ENCODE measurements at regions not wholly inside any gene's neighbourhood (a gene's known extent, or its start where the extent isn't known, plus 50 kb on each side); places are given as distances from the start of the nearest gene placed in this dataset.
A peak's percentile ranks its signal among the peaks of the same experiment; 100 is the strongest.
"Not testable (repeated sequence)": the region's sequence is repeated elsewhere in the genome, so short reads cannot be mapped to it uniquely, and the experiment has no call there.

DNA sequence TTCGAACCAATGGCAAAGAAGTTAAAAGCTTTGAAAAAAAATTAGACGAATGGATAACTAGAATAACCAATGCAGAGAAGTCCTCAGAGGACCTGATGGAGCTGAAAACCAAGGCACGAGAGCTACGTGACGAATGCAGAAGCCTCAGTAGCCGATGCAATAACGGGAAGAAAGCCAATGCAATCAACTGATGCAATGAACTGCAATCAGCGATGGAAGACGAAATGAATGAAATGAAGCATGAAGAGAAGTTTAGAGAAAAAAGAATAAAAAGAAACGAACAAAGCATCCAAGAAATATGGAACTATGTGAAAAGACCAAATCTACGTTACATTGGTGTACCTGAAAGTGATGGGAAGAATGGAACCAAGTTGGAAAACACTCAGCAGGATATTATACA is 52.6 kb upstream of the MRPS30 start:
- not testable (repeated sequence) for H3K36me3 Mint-ChIP-seq (ENCODE audit: insufficient read depth); DNase-seq (ENCODE audit: low spot score, unreplicated experiment); H3K9me3 Mint-ChIP-seq (ENCODE audit: low read depth); H3K4me1 Mint-ChIP-seq (ENCODE audit: low read depth); H3K4me3 Mint-ChIP-seq (ENCODE audit: low read depth); H3K27ac Mint-ChIP-seq; H3K27me3 Mint-ChIP-seq

DNA sequence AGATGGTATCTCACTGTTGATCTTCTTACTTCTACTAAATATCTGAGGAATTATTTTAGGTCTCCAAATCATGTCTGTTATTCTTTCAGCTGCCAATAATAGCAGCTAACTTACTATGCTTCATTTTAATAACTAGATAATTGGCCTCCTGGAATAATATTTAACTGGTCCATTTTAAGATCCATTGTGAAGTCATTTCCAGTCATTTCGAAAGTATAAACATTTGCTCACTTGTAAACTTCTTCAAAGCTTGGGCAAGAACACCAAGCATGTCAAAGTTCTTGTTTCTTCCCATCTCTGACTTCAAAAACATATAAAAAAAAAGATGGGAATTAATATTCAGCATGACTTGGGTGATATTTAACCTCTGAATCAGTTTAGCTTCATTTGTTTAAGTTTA is 61.4 kb upstream of the MRPS30 start:
- no peaks in the 10 kb centered on the region for H3K9me3 Mint-ChIP-seq (ENCODE audit: low read depth)
- no peaks in the 10 kb centered on the region for H3K27me3 Mint-ChIP-seq

DNA sequence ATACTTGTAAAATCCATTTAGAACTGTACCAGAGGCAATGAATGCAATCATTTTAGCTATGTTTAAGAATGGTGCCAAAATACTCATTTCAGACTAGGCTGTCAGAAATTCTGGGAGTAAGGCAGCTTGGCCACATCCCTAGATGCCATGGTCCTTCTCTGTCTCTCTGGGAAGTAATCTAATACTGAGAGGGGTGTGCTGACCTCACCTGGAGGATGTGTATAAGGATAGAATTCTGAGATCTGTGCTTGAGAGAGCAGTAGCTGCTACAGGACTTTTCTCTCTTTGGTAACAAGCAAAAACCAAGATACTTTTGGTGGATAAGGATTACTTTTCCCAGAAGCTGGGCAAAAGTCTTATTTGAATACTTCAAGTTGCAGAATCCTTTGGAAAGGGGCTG is 68.1 kb upstream of the MRPS30 start:
- Mint-ChIP-seq H3K9me3 (ENCODE audit: low read depth) (no peaks in the 10 kb centered on the region), H3K27ac (no peak overlapping the region), H3K4me3 (ENCODE audit: low read depth) (no peak overlapping the region), H3K4me1 (ENCODE audit: low read depth) (no peaks in the 10 kb centered on the region), H3K27me3 (no peaks in the 10 kb centered on the region), H3K36me3 (ENCODE audit: insufficient read depth) (no peaks in the 10 kb centered on the region)
- no peak for DNase-seq (ENCODE audit: low spot score, unreplicated experiment)
- TF ChIP-seq, protein P1, sequence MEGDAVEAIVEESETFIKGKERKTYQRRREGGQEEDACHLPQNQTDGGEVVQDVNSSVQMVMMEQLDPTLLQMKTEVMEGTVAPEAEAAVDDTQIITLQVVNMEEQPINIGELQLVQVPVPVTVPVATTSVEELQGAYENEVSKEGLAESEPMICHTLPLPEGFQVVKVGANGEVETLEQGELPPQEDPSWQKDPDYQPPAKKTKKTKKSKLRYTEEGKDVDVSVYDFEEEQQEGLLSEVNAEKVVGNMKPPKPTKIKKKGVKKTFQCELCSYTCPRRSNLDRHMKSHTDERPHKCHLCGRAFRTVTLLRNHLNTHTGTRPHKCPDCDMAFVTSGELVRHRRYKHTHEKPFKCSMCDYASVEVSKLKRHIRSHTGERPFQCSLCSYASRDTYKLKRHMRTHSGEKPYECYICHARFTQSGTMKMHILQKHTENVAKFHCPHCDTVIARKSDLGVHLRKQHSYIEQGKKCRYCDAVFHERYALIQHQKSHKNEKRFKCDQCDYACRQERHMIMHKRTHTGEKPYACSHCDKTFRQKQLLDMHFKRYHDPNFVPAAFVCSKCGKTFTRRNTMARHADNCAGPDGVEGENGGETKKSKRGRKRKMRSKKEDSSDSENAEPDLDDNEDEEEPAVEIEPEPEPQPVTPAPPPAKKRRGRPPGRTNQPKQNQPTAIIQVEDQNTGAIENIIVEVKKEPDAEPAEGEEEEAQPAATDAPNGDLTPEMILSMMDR (IDR thresholded peaks at IDR 0.05; ENCODE audit: unreplicated experiment) = no peak

More for the DNA sequence above, 61.4 kb upstream of the MRPS30 start:
- Mint-ChIP-seq H3K4me1 (ENCODE audit: low read depth) (peaks cover 10% of the 10 kb centered on the region), H3K36me3 (ENCODE audit: insufficient read depth) (no peaks in the 10 kb centered on the region), H3K4me3 (ENCODE audit: low read depth) (no peak overlapping the region), H3K27ac (no peak overlapping the region)
- no peak for DNase-seq (ENCODE audit: low spot score, unreplicated experiment)
- TF ChIP-seq, protein P1 (IDR thresholded peaks at IDR 0.05; ENCODE audit: unreplicated experiment) = no peak

DNA sequence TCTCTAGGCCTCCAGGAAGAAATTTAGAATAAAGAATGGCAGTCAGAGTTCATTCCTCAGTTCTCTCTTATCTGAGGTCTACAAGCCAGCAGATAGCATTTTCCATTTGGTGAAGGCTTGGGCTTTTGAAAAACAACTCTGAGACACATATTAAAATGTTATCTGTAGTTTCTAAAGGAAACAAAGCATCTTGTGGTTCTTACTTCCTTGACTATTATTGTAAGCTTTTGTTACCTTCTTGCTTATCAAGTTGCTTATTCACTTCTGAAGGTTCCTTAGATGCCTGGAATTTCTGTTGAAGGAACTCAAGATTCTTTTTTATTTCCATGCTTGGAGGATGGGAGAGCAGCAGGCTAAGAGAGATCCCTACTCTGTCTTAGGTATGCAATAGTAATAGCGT is 79.2 kb upstream of the MRPS30 start:
- no peak for DNase-seq (ENCODE audit: low spot score, unreplicated experiment)
- Mint-ChIP-seq H3K27ac (peak overlapping the region; percentile 11), H3K4me1 (ENCODE audit: low read depth) (peaks cover 21% of the 10 kb centered on the region), H3K36me3 (ENCODE audit: insufficient read depth) (no peaks in the 10 kb centered on the region), H3K4me3 (ENCODE audit: low read depth) (no peak overlapping the region), H3K9me3 (ENCODE audit: low read depth) (peaks cover 9% of the 10 kb centered on the region), H3K27me3 (no peaks in the 10 kb centered on the region)
- TF ChIP-seq, protein P1 (IDR thresholded peaks at IDR 0.05; ENCODE audit: unreplicated experiment) = no peak

DNA sequence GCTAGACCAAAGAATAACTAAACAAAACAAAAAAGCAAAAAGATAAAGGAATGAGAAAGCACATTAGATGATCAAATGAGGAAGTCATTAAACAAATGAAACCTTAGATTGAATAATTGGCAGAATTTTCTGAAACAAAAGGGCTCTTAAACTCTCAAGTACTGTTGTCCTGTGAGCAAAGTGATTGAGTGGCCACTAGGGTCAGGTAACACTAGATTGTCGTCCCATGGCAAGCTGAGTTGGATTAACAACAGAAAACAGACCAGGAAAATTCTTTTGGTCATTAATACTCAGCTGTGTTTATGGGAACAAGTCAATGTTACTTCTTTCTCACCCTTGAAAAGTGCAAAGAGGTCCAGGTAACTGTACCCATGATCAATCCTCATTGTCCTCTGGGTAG is 81.6 kb upstream of the MRPS30 start:
- peaks cover 21% of the 10 kb centered on the region for H3K4me1 Mint-ChIP-seq (ENCODE audit: low read depth)
- no peaks in the 10 kb centered on the region for H3K36me3 Mint-ChIP-seq (ENCODE audit: insufficient read depth)
- no peaks in the 10 kb centered on the region for H3K27me3 Mint-ChIP-seq
- peak overlapping the region; percentile 14 for H3K27ac Mint-ChIP-seq
- H3K9me3 Mint-ChIP-seq (ENCODE audit: low read depth) = peaks cover 2% of the 10 kb centered on the region
- no peak for DNase-seq (ENCODE audit: low spot score, unreplicated experiment)
- H3K4me3 Mint-ChIP-seq (ENCODE audit: low read depth) = no peak overlapping the region
- TF ChIP-seq, protein P1 (IDR thresholded peaks at IDR 0.05; ENCODE audit: unreplicated experiment) = no peak

DNA sequence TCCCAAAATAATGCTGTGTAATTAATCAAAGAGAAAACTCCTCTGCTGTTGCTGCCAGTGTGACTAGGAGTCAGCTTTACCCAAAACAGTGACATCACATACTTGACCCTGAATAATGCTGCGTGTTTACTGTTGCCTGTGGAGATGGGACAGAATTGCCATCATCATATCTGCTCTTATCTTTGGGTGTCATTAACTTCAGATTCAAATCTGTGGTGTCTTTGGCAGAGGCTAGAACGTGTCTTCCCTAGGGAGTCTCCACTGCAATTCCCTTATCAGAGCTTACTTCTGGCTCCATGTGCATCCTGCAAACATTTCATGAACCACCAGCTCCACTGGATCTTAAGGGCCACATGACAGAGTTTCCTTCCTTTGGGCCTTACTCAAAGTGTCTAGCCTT is 88.9 kb upstream of the MRPS30 start:
- H3K9me3 Mint-ChIP-seq (ENCODE audit: low read depth) = no peaks in the 10 kb centered on the region
- no peak overlapping the region for H3K4me3 Mint-ChIP-seq (ENCODE audit: low read depth)
- no peaks in the 10 kb centered on the region for H3K36me3 Mint-ChIP-seq (ENCODE audit: insufficient read depth)
- no peaks in the 10 kb centered on the region for H3K27me3 Mint-ChIP-seq
- no peak overlapping the region for H3K27ac Mint-ChIP-seq
- no peaks in the 10 kb centered on the region for H3K4me1 Mint-ChIP-seq (ENCODE audit: low read depth)
- no peak for DNase-seq (ENCODE audit: low spot score, unreplicated experiment)
- TF ChIP-seq, protein P1 (IDR thresholded peaks at IDR 0.05; ENCODE audit: unreplicated experiment) = no peak

Measured in progenitor cell of endocrine pancreas (in vitro differentiated cells).